Left ventricle myocardium inferior (tissue), 1 donor: ENCODE measurements at regions not wholly inside any gene's neighbourhood (a gene's known extent, or its start where the extent isn't known, plus 50 kb on each side); places are given as distances from the start of the nearest gene placed in this dataset.

Experiments used
- DNase-seq: peaks from one replicate; pipeline ENCODE4 v3.0.0-alpha.2; 2020
- H3K27ac ChIP-seq: fragments of 200-600 bp; replicated peaks from 2 replicates; pipeline ENCODE4 v1.8.0; 2021
- H3K27me3 ChIP-seq: fragments of 200-600 bp; 2 replicates; pipeline ENCODE4 v1.8.0; 2021; ENCODE audit warnings: low read depth
- H3K36me3 ChIP-seq: fragments of 200-600 bp; 2 replicates; pipeline ENCODE4 v1.8.0; 2021
- H3K4me1 ChIP-seq: fragments of 200-600 bp; 2 replicates; pipeline ENCODE4 v1.8.0; 2021
- H3K4me3 ChIP-seq: fragments of 200-600 bp; 2 replicates; pipeline ENCODE4 v1.8.0; 2021; ENCODE audit warnings: mild to moderate bottlenecking, moderate library complexity
- H3K9me3 ChIP-seq: fragments of 200-600 bp; replicated peaks from 2 replicates; pipeline ENCODE4 v1.8.0; 2021
- intact Hi-C: fragments of 100-400 bp; cut with micrococcal nuclease; formaldehyde crosslinking; loops from one replicate; pipeline ENCODE4 v1.11.0; 2022
- TF ChIP-seq, protein P1 (sequence below): fragments of 200-600 bp; IDR thresholded peaks from 2 replicates; pipeline ENCODE4 v1.8.0; 2021; ENCODE audit warnings: antibody characterized with exemption, mild to moderate bottlenecking, borderline replicate concordance
- donor health status: DM: no; HTN: yes; CAD: no; lungs with severe emphysema.

DNA sequence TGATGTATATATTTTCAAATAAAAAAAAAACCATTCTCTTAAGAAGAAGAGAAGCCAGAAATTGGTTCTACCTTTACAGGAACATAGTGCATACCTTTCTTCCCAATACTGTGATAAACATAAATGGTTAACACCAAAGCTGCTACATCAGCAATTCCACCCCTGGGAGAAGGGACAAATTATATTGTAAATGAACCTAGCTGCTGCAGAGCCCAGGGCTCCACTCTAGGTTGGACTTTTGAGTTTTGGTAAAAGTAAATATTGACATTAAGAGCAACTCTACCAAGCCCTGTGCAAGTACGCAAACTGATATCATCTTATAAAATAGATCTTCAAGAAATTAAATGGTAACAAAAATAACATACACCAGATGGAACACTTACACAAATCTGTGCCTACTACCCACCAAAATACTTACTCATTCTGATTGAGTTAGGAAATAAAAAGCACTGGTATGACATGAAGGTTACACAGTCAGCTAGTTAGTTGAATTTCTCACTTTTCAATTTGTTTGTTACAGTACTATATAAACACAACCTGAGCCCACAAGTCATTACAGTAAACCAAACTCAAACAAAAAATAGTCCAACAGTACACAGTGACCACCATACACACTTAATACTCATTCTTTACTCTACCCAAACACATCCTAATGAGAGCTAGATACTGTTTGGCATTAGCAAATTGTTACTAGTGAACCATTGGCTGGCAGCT, 223.3 kb upstream of the HEY2 start:
- intact Hi-C loops = no loop called here
- TF ChIP-seq, protein P1, sequence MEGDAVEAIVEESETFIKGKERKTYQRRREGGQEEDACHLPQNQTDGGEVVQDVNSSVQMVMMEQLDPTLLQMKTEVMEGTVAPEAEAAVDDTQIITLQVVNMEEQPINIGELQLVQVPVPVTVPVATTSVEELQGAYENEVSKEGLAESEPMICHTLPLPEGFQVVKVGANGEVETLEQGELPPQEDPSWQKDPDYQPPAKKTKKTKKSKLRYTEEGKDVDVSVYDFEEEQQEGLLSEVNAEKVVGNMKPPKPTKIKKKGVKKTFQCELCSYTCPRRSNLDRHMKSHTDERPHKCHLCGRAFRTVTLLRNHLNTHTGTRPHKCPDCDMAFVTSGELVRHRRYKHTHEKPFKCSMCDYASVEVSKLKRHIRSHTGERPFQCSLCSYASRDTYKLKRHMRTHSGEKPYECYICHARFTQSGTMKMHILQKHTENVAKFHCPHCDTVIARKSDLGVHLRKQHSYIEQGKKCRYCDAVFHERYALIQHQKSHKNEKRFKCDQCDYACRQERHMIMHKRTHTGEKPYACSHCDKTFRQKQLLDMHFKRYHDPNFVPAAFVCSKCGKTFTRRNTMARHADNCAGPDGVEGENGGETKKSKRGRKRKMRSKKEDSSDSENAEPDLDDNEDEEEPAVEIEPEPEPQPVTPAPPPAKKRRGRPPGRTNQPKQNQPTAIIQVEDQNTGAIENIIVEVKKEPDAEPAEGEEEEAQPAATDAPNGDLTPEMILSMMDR = no peak
- Histone ChIP-seq H3K27me3 (peaks cover 11% of the 10 kb centered on the region), H3K27ac (no peak overlapping the region), H3K4me3 (no peak overlapping the region), H3K36me3 (no peaks in the 10 kb centered on the region), H3K9me3 (no peaks in the 10 kb centered on the region), H3K4me1 (peaks cover 18% of the 10 kb centered on the region)
- no peak for DNase-seq

DNA sequence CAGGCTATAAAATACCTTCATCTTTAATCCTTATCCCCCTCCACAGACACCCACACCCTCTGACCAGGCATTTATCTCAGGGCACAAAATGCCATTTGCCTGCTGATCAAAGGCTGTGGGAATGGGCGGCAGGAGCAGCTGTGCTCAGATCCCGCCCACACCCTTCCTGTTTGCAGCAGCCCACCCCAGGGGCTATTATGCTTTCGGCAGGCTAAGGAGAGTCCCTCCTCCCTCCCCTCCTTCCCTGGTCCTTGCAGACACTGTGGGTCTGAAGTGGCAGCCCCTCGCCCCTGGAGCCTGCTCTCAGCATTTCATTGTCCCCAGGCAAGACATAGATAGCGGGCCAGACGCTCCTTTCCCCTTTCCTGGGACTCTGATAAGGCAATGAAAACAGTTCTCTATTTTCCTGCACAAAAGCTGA, 220.8 kb upstream of the HEY2 start:
- Histone ChIP-seq H3K36me3 (no peaks in the 10 kb centered on the region), H3K4me3 (no peak overlapping the region), H3K9me3 (no peaks in the 10 kb centered on the region), H3K27ac (no peak overlapping the region), H3K27me3 (peaks cover 11% of the 10 kb centered on the region), H3K4me1 (peaks cover 18% of the 10 kb centered on the region)
- DNase-seq = no peak
- TF ChIP-seq, protein P1 = no peak
- intact Hi-C loops = no loop called here

DNA sequence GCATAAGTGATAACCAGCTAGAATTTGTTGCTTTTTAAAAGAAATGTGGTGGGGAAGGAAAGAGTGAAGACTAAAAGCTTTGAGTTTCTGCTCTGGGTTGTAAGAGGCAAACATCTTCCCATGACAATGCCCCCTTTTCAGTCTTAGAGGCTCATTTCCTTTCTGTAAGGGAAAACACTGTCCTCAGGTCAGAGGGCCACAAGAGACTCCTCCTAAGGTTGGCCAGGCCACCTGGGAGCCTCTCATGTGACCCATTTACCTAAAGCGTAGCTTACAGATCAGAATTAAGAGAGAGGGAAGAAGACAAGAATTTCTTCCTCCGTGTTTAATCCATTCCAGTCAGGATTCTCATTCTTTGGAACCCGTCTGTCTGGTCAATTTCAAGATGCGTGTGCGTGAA, 220.4 kb upstream of the HEY2 start:
- no peak overlapping the region for H3K27ac ChIP-seq
- no peak for DNase-seq
- H3K9me3 ChIP-seq = no peaks in the 10 kb centered on the region
- no peak overlapping the region for H3K4me3 ChIP-seq
- TF ChIP-seq, protein P1 = no peak
- peaks cover 11% of the 10 kb centered on the region for H3K27me3 ChIP-seq
- H3K36me3 ChIP-seq = no peaks in the 10 kb centered on the region
- intact Hi-C loops = no loop called here
- H3K4me1 ChIP-seq = peaks cover 19% of the 10 kb centered on the region

DNA sequence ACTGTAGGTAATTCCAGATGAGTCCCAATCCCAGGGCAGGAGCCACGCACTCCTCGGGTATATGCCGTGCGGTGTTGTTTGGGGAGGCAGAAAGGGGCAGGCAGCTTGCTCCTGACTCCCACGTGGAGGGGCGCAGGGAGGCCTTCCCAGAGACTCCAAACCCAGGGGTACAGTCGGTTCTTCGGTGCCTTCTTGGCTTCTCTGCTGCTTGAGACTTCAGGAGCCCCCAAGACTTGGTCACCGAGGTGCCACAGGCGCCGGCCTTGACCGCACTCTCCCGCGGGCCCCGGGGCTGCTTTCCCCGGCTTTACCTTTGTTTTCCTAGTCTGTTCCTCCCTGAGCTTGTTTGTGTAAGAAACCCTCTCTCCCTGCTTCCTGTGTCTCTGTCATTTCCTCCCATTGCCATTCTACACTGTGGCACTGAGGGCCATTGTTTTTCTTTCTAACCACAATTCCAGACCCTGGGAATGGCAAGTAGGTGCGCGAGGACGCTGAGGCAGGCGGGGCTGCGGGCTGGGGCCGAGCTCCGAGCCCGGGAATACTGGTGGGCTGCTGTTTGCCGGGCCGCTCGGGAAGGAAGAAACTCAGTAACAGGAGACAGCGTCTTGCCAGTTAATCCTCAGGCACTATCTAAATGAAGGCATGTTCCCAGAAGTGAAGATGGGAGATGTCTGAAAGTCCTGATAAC, 215.6 kb upstream of the HEY2 start:
- Histone ChIP-seq H3K36me3 (no peaks in the 10 kb centered on the region), H3K4me3 (no peak overlapping the region), H3K9me3 (no peaks in the 10 kb centered on the region), H3K27me3 (peaks cover 6% of the 10 kb centered on the region), H3K4me1 (peaks cover 32% of the 10 kb centered on the region), H3K27ac (peak overlapping the region; percentile 30)
- intact Hi-C loops = no loop called here
- no peak for DNase-seq
- TF ChIP-seq, protein P1 = no peak

DNA sequence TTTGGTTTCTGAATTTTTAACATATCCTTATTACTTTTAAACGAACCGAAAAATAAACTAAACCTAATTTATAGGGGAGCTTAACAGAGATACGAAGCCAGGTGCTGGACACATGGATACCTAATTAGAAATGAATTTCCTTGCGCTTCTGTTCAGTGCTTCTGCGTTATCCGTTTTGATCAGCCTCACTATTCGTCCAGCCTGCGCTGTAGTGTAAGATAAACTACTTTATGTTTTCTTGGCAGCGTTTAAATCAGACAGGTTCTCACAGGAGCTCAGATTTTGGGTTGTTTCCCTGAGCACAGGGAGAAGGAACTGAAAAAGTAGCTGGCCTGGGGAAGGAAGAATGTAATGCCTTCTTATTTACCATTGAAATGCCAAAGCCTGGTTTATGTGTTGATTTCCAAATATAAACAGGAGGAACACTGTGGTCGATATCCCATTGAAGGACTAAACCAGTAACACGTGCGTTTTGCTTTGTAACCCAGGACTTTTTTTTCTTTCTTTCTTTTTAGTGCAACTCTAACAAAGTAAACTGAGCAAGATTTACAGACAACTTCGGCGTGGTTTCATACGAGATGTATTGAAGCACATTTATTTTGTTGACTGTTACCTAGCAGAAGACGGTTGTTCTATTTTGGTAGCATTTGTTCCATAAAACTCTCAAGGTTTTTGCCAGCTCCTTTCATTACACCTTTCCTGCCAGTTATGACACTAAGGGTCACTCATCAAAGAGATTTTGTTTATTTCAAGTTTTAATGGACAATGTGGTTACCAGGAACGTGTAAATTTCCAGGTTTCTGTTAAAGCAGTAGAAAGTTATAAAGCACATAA, 214.8 kb upstream of the HEY2 start:
- intact Hi-C loops = no loop called here
- Histone ChIP-seq H3K36me3 (no peaks in the 10 kb centered on the region), H3K9me3 (no peaks in the 10 kb centered on the region), H3K4me1 (peaks cover 25% of the 10 kb centered on the region), H3K27ac (peak overlapping the region; percentile 30), H3K27me3 (peaks cover 4% of the 10 kb centered on the region), H3K4me3 (no peak overlapping the region)
- TF ChIP-seq, protein P1 = no peak
- no peak for DNase-seq
